SK-N-SH treated with all-trans-retinoic acid at 6 μM for 48 hours (cell line): ENCODE measurements at regions not wholly inside any gene's neighbourhood (a gene's known extent, or its start where the extent isn't known, plus 50 kb on each side); places are given as distances from the start of the nearest gene placed in this dataset.

ENCODE experiments used
- CSRNP3 ChIP-seq: fragments of 250-450 bp; sonication (Bioruptor Pico); IDR thresholded peaks from 2 replicates; pipeline ENCODE4 v1.5.1; 2021; ENCODE audit warnings: mild to moderate bottlenecking, moderate library complexity
- GLIS3 ChIP-seq: fragments of 250-450 bp; sonication (Bioruptor Pico); IDR thresholded peaks from 2 replicates; pipeline ENCODE4 v1.5.0; 2020; ENCODE audit warnings: mild to moderate bottlenecking, moderate library complexity
- RARB ChIP-seq: fragments of 250-450 bp; sonication (Bioruptor Pico); IDR thresholded peaks from 2 replicates; pipeline ENCODE4 v1.8.0; 2021; ENCODE audit warnings: mild to moderate bottlenecking, moderate library complexity
- TSHZ2 ChIP-seq: fragments of 250-450 bp; sonication (Bioruptor Pico); IDR thresholded peaks from 2 replicates; pipeline ENCODE4 v1.5.0; 2020; ENCODE audit warnings: mild to moderate bottlenecking, moderate library complexity
- ZNF8 ChIP-seq: fragments of 450-650 bp; formaldehyde crosslinking; IDR thresholded peaks from 2 replicates; pipeline ENCODE4 v1.5.0; 2020; ENCODE audit warnings: mild to moderate bottlenecking, moderate library complexity
- TF ChIP-seq, protein P1 (sequence below): fragments of 250-450 bp; sonication (Bioruptor Pico); IDR thresholded peaks from 2 replicates; pipeline ENCODE4 v1.8.0; 2020; ENCODE audit warnings: mild to moderate bottlenecking, moderate library complexity, borderline replicate concordance
- TF ChIP-seq, protein P2 (sequence below): fragments of 250-450 bp; sonication (Bioruptor Pico); IDR thresholded peaks from 2 replicates; pipeline ENCODE4 v1.5.1; 2020; ENCODE audit warnings: low read depth, mild to moderate bottlenecking, moderate library complexity

DNA sequence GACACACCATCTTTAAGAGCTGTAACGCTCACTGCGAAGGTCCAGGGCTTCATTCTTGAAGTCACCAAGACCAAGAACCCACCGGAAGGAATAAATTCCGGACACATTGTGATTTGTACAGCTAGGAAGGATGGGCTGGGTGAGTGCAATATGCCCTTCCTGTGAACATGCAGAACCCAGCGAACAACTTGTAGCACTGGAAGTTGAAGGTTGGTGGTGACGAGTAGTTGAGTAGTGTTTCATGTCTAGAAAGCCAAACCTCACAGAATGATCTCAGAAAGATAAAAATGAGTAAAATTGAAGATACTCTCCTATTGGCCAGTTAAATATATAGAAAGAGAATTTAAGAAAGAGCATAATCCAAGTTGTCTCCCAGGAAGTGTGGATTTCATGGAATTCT, 462.2 kb upstream of the CFAP20DC start:
- TF ChIP-seq GLIS3 (CRISPR knock-in tag) (no peak), CSRNP3 (CRISPR knock-in tag) (no peak), ZNF8 (no peak), TSHZ2 (CRISPR knock-in tag) (no peak), RARB (CRISPR knock-in tag) (no peak)
- TF ChIP-seq, protein P1, sequence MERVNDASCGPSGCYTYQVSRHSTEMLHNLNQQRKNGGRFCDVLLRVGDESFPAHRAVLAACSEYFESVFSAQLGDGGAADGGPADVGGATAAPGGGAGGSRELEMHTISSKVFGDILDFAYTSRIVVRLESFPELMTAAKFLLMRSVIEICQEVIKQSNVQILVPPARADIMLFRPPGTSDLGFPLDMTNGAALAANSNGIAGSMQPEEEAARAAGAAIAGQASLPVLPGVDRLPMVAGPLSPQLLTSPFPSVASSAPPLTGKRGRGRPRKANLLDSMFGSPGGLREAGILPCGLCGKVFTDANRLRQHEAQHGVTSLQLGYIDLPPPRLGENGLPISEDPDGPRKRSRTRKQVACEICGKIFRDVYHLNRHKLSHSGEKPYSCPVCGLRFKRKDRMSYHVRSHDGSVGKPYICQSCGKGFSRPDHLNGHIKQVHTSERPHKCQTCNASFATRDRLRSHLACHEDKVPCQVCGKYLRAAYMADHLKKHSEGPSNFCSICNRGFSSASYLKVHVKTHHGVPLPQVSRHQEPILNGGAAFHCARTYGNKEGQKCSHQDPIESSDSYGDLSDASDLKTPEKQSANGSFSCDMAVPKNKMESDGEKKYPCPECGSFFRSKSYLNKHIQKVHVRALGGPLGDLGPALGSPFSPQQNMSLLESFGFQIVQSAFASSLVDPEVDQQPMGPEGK (CRISPR knock-in tag): no peak
- TF ChIP-seq, protein P2, sequence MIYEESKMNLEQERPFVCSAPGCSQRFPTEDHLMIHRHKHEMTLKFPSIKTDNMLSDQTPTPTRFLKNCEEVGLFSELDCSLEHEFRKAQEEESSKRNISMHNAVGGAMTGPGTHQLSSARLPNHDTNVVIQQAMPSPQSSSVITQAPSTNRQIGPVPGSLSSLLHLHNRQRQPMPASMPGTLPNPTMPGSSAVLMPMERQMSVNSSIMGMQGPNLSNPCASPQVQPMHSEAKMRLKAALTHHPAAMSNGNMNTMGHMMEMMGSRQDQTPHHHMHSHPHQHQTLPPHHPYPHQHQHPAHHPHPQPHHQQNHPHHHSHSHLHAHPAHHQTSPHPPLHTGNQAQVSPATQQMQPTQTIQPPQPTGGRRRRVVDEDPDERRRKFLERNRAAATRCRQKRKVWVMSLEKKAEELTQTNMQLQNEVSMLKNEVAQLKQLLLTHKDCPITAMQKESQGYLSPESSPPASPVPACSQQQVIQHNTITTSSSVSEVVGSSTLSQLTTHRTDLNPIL (CRISPR knock-in tag): no peak
